Lower leg skin (tissue), 3 donors: ENCODE measurements at regions not wholly inside any gene's neighbourhood (a gene's known extent, or its start where the extent isn't known, plus 50 kb on each side); places are given as distances from the start of the nearest gene placed in this dataset.

ENCODE experiments used
- POLR2A ChIP-seq, 2 donors: fragments of 450-650 bp; IDR thresholded peaks; one replicate each; pipeline ENCODE4 v1.6.1; 2016 to 2017; ENCODE audit warnings: antibody characterized with exemption in 2 of 2, mild to moderate bottlenecking in 1 of 2, moderate library complexity in 1 of 2
- TF ChIP-seq, protein P1 (sequence below), 3 donors: fragments of 450-650 bp; IDR thresholded peaks; one replicate each; pipeline ENCODE4 v1.5.1; 2016; ENCODE audit warnings: antibody characterized with exemption in 3 of 3, mild to moderate bottlenecking in 3 of 3, moderate library complexity in 2 of 3

GRCh38 chr3:10596746-10597448, 91.5 kb upstream of the ATP2B2 start:
- TF ChIP-seq, protein P1, sequence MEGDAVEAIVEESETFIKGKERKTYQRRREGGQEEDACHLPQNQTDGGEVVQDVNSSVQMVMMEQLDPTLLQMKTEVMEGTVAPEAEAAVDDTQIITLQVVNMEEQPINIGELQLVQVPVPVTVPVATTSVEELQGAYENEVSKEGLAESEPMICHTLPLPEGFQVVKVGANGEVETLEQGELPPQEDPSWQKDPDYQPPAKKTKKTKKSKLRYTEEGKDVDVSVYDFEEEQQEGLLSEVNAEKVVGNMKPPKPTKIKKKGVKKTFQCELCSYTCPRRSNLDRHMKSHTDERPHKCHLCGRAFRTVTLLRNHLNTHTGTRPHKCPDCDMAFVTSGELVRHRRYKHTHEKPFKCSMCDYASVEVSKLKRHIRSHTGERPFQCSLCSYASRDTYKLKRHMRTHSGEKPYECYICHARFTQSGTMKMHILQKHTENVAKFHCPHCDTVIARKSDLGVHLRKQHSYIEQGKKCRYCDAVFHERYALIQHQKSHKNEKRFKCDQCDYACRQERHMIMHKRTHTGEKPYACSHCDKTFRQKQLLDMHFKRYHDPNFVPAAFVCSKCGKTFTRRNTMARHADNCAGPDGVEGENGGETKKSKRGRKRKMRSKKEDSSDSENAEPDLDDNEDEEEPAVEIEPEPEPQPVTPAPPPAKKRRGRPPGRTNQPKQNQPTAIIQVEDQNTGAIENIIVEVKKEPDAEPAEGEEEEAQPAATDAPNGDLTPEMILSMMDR (IDR thresholded peaks at IDR 0.05), result peak in 1 of 3 donors; percentile 21
- no peak for TF ChIP-seq POLR2A (IDR thresholded peaks at IDR 0.05)
